ENCODE measurements at regions not wholly inside any gene's neighbourhood (a gene's known extent, or its start where the extent isn't known, plus 50 kb on each side); places are given as distances from the start of the nearest gene placed in this dataset.

GRCh38 chr9:29435368-29435767, 1862.1 kb upstream of the C9orf72 start:
- TF ChIP-seq, protein P1, sequence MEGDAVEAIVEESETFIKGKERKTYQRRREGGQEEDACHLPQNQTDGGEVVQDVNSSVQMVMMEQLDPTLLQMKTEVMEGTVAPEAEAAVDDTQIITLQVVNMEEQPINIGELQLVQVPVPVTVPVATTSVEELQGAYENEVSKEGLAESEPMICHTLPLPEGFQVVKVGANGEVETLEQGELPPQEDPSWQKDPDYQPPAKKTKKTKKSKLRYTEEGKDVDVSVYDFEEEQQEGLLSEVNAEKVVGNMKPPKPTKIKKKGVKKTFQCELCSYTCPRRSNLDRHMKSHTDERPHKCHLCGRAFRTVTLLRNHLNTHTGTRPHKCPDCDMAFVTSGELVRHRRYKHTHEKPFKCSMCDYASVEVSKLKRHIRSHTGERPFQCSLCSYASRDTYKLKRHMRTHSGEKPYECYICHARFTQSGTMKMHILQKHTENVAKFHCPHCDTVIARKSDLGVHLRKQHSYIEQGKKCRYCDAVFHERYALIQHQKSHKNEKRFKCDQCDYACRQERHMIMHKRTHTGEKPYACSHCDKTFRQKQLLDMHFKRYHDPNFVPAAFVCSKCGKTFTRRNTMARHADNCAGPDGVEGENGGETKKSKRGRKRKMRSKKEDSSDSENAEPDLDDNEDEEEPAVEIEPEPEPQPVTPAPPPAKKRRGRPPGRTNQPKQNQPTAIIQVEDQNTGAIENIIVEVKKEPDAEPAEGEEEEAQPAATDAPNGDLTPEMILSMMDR (conservative IDR thresholded peaks at IDR 0.05 in 1 of 2, IDR thresholded peaks at IDR 0.05 in 1 of 2; ENCODE audit: extremely low read depth in 1 of 2, insufficient read depth in 1 of 2, low read depth in 1 of 2, low read length in 2 of 2): no peak
- TF ChIP-seq EZH2 (IDR thresholded peaks at IDR 0.05; ENCODE audit: borderline replicate concordance, low read length): no peak

Measured in mammary epithelial cell (primary cell).